Neural cell (in vitro differentiated cells): ENCODE measurements at regions not wholly inside any gene's neighbourhood (a gene's known extent, or its start where the extent isn't known, plus 50 kb on each side); places are given as distances from the start of the nearest gene placed in this dataset.

Source experiments
- H2AFZ ChIP-seq: fragments of 200-600, 300-800 bp; sonication (generic), shearing (Covaris generic); 2 replicates; pipeline ENCODE4 v1.6.0; 2014; ENCODE audit warnings: low read depth, mild to moderate bottlenecking, antibody characterized with exemption, low read length, moderate library complexity
- H3F3A ChIP-seq: fragments of 200-600 bp; shearing (Covaris generic); 2 replicates; pipeline ENCODE4 v1.6.1; 2016; ENCODE audit warnings: mild to moderate bottlenecking, moderate library complexity, mixed read lengths, antibody characterized with exemption, low read length; ENCODE audit not compliant: insufficient read depth, poor library complexity, severe bottlenecking
- H3K27ac ChIP-seq: fragments of 200-600, 300-800 bp; sonication (generic), shearing (Covaris generic); 2 replicates; pipeline ENCODE4 v1.5.1; 2014; ENCODE audit warnings: mild to moderate bottlenecking, low read length, moderate library complexity
- H3K27me3 ChIP-seq: fragments of 300-800, 200-600 bp; sonication (generic), shearing (Covaris generic); 2 replicates; pipeline ENCODE4 v1.6.0; 2014; ENCODE audit warnings: mild to moderate bottlenecking, low read depth, low read length, moderate library complexity; ENCODE audit not compliant: insufficient read depth
- H3K36me3 ChIP-seq: fragments of 300-800, 200-600 bp; sonication (generic), shearing (Covaris generic); 2 replicates; pipeline ENCODE4 v1.5.1; 2014; ENCODE audit warnings: mild to moderate bottlenecking, antibody characterized with exemption, low read length, moderate library complexity; ENCODE audit not compliant: insufficient read depth
- H3K4me2 ChIP-seq: fragments of 300-800, 200-600 bp; sonication (generic), shearing (Covaris generic); 2 replicates; pipeline ENCODE4 v1.6.0; 2014; ENCODE audit warnings: mild to moderate bottlenecking, low read length
- H3K4me3 ChIP-seq: fragments of 300-800, 200-600 bp; sonication (generic), shearing (Covaris generic); 2 replicates; pipeline ENCODE4 v1.5.1; 2014; ENCODE audit warnings: mild to moderate bottlenecking, low read length, moderate library complexity
- H3K79me2 ChIP-seq: fragments of 200-600 bp; shearing (Covaris generic); replicated peaks from 2 replicates; pipeline ENCODE4 v1.6.0; 2014; ENCODE audit warnings: mild to moderate bottlenecking, low read length, moderate library complexity; ENCODE audit not compliant: insufficient read depth
- H3K9ac ChIP-seq: fragments of 300-800, 200-600 bp; sonication (generic), shearing (Covaris generic); 2 replicates; pipeline ENCODE4 v1.6.1; 2016; ENCODE audit warnings: mild to moderate bottlenecking, low read length, mixed read lengths
- H3K9me2 ChIP-seq: fragments of 200-600 bp; shearing (Covaris generic); 2 replicates; pipeline ENCODE4 v1.6.1; 2016; ENCODE audit warnings: mild to moderate bottlenecking, low read length, mixed read lengths; ENCODE audit not compliant: insufficient read depth
- H3K9me3 ChIP-seq: fragments of 200-600, 300-800 bp; sonication (generic), shearing (Covaris generic); 2 replicates; pipeline ENCODE4 v1.6.1; 2016; ENCODE audit warnings: mild to moderate bottlenecking, mixed run types, low read length, moderate library complexity, mixed read lengths
- H4K20me1 ChIP-seq: fragments of 200-600 bp; shearing (Covaris generic); 2 replicates; pipeline ENCODE4 v1.6.1; 2016; ENCODE audit warnings: mild to moderate bottlenecking, mixed run types; ENCODE audit not compliant: insufficient read depth
- EP300 ChIP-seq: fragments of 450-650 bp; conservative IDR thresholded peaks from 2 replicates; pipeline ENCODE4 v1.6.1; 2014; ENCODE audit warnings: antibody characterized with exemption, mild to moderate bottlenecking, moderate library complexity; ENCODE audit not compliant: poor library complexity, severe bottlenecking
- EZH2 ChIP-seq: fragments of 200-600, 300-800 bp; shearing (Covaris generic), sonication (generic); IDR thresholded peaks from 2 replicates; pipeline ENCODE4 v1.6.1; 2014; ENCODE audit warnings: antibody characterized with exemption, low read length, borderline replicate concordance, mild to moderate bottlenecking; ENCODE audit not compliant: insufficient read depth, poor library complexity, severe bottlenecking
- MXI1 ChIP-seq: fragments of 450-650 bp; conservative IDR thresholded peaks from 2 replicates; pipeline ENCODE4 v1.6.1; 2014; ENCODE audit warnings: antibody characterized with exemption, mild to moderate bottlenecking; ENCODE audit not compliant: poor library complexity, severe bottlenecking
- POLR2AphosphoS5 ChIP-seq: IDR thresholded peaks from 2 replicates; pipeline ENCODE4 v1.6.1; 2012
- RAD21 ChIP-seq: fragments of 450-650 bp; conservative IDR thresholded peaks from 2 replicates; pipeline ENCODE4 v1.6.1; 2014; ENCODE audit warnings: antibody characterized with exemption, mild to moderate bottlenecking, moderate library complexity
- SMC3 ChIP-seq: fragments of 450-650 bp; conservative IDR thresholded peaks from 2 replicates; pipeline ENCODE4 v1.6.1; 2014; ENCODE audit warnings: antibody characterized with exemption, mild to moderate bottlenecking, moderate library complexity; ENCODE audit not compliant: poor library complexity
- TAF1 ChIP-seq: IDR thresholded peaks from 2 replicates; pipeline ENCODE4 v1.6.1; 2012; ENCODE audit warnings: low read depth
- TF ChIP-seq, protein P1 (sequence below): fragments of 450-650 bp; IDR thresholded peaks from 2 replicates; pipeline ENCODE4 v1.5.1; 2014; ENCODE audit warnings: antibody characterized with exemption, mild to moderate bottlenecking, moderate library complexity; ENCODE audit not compliant: poor library complexity, severe bottlenecking
- TF ChIP-seq, protein P2 (sequence below): IDR thresholded peaks from 2 replicates; pipeline ENCODE4 v1.6.1; 2012; ENCODE audit warnings: borderline replicate concordance

DNA sequence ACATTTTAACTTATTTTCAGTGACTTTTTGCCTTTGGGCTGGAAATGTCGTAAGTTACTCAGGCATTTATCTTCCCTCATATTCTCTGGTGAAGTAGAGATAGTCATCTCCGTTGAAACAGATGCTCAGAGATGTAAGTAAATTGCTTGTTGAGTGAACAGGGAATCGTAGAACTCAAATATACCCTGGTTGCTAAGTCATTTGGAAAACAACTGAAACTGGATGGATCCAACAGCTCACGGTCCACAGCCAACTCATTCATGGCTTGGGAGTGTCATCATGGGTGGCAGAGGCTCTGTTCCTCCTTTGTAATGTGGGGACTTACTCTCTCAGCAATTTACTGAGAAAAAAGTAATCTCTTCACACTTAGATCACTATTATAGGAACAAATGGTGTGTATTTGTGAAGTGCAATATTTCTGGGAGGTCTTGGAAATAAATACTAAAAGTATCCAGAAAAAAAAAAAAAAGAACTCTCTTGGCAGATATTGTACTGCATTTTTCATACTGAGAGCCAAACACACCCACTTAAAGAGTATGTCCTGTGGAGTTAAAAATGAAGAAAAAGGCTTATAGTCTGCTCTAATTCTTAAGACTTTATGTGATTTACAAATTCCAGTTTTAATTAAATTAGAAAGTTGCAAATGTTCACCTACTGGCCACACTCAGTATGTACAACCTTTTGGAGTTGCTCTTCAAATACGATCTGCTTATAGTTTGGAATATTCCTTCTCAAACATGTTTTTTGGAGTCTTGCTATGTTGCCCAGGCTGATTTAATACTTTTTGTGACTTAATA is 107.4 kb downstream of the LEPR start:
- no peak overlapping the region for H3K4me3 ChIP-seq
- H3K9me2 ChIP-seq: no peaks in the 10 kb centered on the region
- H3K36me3 ChIP-seq: no peaks in the 10 kb centered on the region
- no peak overlapping the region for H2AFZ ChIP-seq
- no peak overlapping the region for H3K9ac ChIP-seq
- H4K20me1 ChIP-seq: no peaks in the 10 kb centered on the region
- peaks cover 44% of the 10 kb centered on the region for H3K27me3 ChIP-seq
- H3K27ac ChIP-seq: no peak overlapping the region
- no peaks in the 10 kb centered on the region for H3F3A ChIP-seq
- H3K4me2 ChIP-seq: no peak overlapping the region
- TF ChIP-seq, protein P1, sequence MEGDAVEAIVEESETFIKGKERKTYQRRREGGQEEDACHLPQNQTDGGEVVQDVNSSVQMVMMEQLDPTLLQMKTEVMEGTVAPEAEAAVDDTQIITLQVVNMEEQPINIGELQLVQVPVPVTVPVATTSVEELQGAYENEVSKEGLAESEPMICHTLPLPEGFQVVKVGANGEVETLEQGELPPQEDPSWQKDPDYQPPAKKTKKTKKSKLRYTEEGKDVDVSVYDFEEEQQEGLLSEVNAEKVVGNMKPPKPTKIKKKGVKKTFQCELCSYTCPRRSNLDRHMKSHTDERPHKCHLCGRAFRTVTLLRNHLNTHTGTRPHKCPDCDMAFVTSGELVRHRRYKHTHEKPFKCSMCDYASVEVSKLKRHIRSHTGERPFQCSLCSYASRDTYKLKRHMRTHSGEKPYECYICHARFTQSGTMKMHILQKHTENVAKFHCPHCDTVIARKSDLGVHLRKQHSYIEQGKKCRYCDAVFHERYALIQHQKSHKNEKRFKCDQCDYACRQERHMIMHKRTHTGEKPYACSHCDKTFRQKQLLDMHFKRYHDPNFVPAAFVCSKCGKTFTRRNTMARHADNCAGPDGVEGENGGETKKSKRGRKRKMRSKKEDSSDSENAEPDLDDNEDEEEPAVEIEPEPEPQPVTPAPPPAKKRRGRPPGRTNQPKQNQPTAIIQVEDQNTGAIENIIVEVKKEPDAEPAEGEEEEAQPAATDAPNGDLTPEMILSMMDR: no peak
- TF ChIP-seq POLR2AphosphoS5 (no peak), TAF1 (no peak), SMC3 (no peak), RAD21 (no peak), EZH2 (no peak), MXI1 (no peak), EP300 (no peak)
- TF ChIP-seq, protein P2, sequence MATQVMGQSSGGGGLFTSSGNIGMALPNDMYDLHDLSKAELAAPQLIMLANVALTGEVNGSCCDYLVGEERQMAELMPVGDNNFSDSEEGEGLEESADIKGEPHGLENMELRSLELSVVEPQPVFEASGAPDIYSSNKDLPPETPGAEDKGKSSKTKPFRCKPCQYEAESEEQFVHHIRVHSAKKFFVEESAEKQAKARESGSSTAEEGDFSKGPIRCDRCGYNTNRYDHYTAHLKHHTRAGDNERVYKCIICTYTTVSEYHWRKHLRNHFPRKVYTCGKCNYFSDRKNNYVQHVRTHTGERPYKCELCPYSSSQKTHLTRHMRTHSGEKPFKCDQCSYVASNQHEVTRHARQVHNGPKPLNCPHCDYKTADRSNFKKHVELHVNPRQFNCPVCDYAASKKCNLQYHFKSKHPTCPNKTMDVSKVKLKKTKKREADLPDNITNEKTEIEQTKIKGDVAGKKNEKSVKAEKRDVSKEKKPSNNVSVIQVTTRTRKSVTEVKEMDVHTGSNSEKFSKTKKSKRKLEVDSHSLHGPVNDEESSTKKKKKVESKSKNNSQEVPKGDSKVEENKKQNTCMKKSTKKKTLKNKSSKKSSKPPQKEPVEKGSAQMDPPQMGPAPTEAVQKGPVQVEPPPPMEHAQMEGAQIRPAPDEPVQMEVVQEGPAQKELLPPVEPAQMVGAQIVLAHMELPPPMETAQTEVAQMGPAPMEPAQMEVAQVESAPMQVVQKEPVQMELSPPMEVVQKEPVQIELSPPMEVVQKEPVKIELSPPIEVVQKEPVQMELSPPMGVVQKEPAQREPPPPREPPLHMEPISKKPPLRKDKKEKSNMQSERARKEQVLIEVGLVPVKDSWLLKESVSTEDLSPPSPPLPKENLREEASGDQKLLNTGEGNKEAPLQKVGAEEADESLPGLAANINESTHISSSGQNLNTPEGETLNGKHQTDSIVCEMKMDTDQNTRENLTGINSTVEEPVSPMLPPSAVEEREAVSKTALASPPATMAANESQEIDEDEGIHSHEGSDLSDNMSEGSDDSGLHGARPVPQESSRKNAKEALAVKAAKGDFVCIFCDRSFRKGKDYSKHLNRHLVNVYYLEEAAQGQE: no peak
- peaks cover 3% of the 10 kb centered on the region for H3K9me3 ChIP-seq
- no peaks in the 10 kb centered on the region for H3K79me2 ChIP-seq

DNA sequence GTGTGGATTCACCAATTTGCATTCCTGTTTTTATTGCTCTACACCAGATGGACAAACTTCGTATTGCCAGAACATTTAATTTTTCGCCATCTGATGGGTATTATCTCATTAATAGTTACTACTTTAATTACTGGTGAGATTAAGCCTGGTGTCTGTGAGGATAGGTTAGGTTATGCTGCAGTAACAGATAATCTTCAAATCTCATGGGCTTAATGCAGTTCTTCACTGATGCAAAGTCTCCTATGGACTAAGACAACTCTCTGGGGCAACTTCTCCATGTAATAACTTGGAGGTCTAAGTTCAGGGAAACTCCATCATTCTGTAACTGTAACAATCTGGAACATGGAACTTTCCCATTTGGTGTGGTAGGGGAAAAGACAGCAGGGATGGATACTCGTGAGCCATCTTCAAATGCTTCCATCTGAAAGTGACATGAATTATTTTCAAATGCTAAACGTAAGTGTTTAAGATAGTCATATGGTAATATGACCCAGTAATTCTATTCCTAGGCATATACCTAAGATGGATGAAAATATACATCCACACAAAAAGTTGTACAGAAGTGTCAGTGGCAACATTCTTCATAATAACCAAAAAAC is 111.6 kb downstream of the LEPR start:
- H3K9ac ChIP-seq: no peak overlapping the region
- H2AFZ ChIP-seq: no peak overlapping the region
- H3K27me3 ChIP-seq: peaks cover 10% of the 10 kb centered on the region
- H3K4me2 ChIP-seq: no peak overlapping the region
- H3K36me3 ChIP-seq: no peaks in the 10 kb centered on the region
- peaks cover 3% of the 10 kb centered on the region for H3K9me3 ChIP-seq
- TF ChIP-seq SMC3 (no peak), RAD21 (no peak), TAF1 (no peak), EP300 (no peak), POLR2AphosphoS5 (no peak), EZH2 (no peak), MXI1 (no peak)
- TF ChIP-seq, protein P1: no peak
- TF ChIP-seq, protein P2: no peak
- no peaks in the 10 kb centered on the region for H4K20me1 ChIP-seq
- no peak overlapping the region for H3K4me3 ChIP-seq
- H3K27ac ChIP-seq: no peak overlapping the region
- no peaks in the 10 kb centered on the region for H3K9me2 ChIP-seq
- no peaks in the 10 kb centered on the region for H3F3A ChIP-seq
- H3K79me2 ChIP-seq: no peaks in the 10 kb centered on the region
